Chondrocyte (in vitro differentiated cells): ENCODE measurements at regions not wholly inside any gene's neighbourhood (a gene's known extent, or its start where the extent isn't known, plus 50 kb on each side); places are given as distances from the start of the nearest gene placed in this dataset.

Source experiments
- DNase-seq: peaks from one replicate; pipeline ENCODE4 v3.0.0; 2021; ENCODE audit warnings: mixed read lengths, low spot score
- H3K27ac Mint-ChIP-seq: one replicate; pipeline ENCODE4 v1.8.0; 2021; ENCODE audit warnings: mild to moderate bottlenecking, moderate library complexity, mixed read lengths; ENCODE audit not compliant: unreplicated experiment
- H3K27me3 Mint-ChIP-seq: 2 replicates; pipeline ENCODE4 v1.8.0; 2021; ENCODE audit warnings: low read depth, mixed read lengths
- H3K36me3 Mint-ChIP-seq: 2 replicates; pipeline ENCODE4 v1.8.0; 2021; ENCODE audit warnings: low read depth, mixed read lengths
- H3K4me1 Mint-ChIP-seq: 2 replicates; pipeline ENCODE4 v1.8.0; 2021; ENCODE audit warnings: low read depth, mild to moderate bottlenecking, mixed read lengths
- H3K4me3 Mint-ChIP-seq: one replicate; pipeline ENCODE4 v1.8.0; 2021; ENCODE audit warnings: mild to moderate bottlenecking, moderate library complexity, mixed read lengths; ENCODE audit not compliant: unreplicated experiment
- H3K9me3 Mint-ChIP-seq: 2 replicates; pipeline ENCODE4 v1.8.0; 2021; ENCODE audit warnings: low read depth, mixed read lengths
- CTCF ChIP-seq: fragments of 200-600 bp; sonication (generic); IDR thresholded peaks from 2 replicates; pipeline ENCODE4 v1.5.0; 2021; ENCODE audit warnings: antibody characterized with exemption, mild to moderate bottlenecking, moderate library complexity

DNA sequence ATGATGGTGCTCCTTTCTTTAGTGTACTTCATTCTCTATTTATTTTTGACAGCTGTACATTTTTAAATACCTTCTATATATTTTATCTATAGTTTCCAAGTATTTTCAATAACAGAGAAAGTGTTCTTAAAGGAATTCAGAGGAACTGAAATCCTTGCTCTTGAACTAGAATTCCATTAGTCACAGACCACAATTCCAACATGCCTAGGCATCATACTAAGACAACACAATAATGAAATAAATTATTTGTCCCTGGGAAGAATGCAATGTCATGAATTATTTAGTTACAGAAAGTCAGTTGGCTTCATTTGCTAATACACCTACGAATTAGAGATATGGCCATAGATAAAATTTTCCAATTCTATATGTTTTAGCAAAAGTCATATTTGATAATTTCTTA, 671.2 kb downstream of the EPHA7 start:
- TF ChIP-seq CTCF: no peak
- no peak for DNase-seq
- H3K27me3 Mint-ChIP-seq: no peaks in the 10 kb centered on the region
- peaks cover 13% of the 10 kb centered on the region for H3K36me3 Mint-ChIP-seq
- no peak overlapping the region for H3K27ac Mint-ChIP-seq
- H3K9me3 Mint-ChIP-seq: peaks cover 25% of the 10 kb centered on the region
- H3K4me1 Mint-ChIP-seq: no peaks in the 10 kb centered on the region
- H3K4me3 Mint-ChIP-seq: no peak overlapping the region

DNA sequence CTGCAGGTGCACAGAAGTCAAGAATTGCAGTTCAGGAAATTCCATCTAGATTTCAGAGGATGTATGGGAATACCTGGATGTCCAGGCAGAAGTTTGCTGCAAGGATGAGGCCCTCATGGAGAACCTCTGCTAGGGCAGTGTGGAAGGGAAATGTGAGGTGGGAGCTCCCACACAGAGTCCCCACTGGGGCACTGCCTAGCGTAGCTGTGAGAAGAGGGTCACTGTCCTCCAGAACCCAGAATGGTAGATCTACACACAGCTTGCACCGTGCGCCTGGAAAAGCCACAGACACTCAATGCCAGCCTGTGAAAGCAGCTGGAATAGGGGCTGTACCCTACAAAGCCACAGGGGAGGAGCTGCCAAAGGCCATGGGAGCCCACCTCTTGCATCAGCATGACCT, 681.4 kb downstream of the EPHA7 start:
- no peak for DNase-seq
- Mint-ChIP-seq H3K4me1 (no peaks in the 10 kb centered on the region), H3K27me3 (no peaks in the 10 kb centered on the region), H3K9me3 (peaks cover 17% of the 10 kb centered on the region), H3K27ac (no peak overlapping the region), H3K36me3 (no peaks in the 10 kb centered on the region), H3K4me3 (no peak overlapping the region)
- no peak for TF ChIP-seq CTCF

GRCh38 chr6:92723390-92723931, 695.9 kb downstream of the EPHA7 start:
- H3K9me3 Mint-ChIP-seq: peaks cover 7% of the 10 kb centered on the region
- no peak overlapping the region for H3K27ac Mint-ChIP-seq
- H3K4me3 Mint-ChIP-seq: no peak overlapping the region
- no peak for TF ChIP-seq CTCF
- no peaks in the 10 kb centered on the region for H3K4me1 Mint-ChIP-seq
- H3K27me3 Mint-ChIP-seq: no peaks in the 10 kb centered on the region
- no peaks in the 10 kb centered on the region for H3K36me3 Mint-ChIP-seq
- DNase-seq: peak; percentile 91

GRCh38 chr6:92719773-92720172, 699.6 kb downstream of the EPHA7 start:
- no peak for TF ChIP-seq CTCF
- no peaks in the 10 kb centered on the region for H3K36me3 Mint-ChIP-seq

GRCh38 chr6:92716638-92717037, 702.7 kb downstream of the EPHA7 start:
- TF ChIP-seq CTCF: no peak
- H3K36me3 Mint-ChIP-seq: no peaks in the 10 kb centered on the region

More at GRCh38 chr6:92719773-92720172, 699.6 kb downstream of the EPHA7 start:
- H3K9me3 Mint-ChIP-seq: peaks cover 7% of the 10 kb centered on the region
- H3K27ac Mint-ChIP-seq: no peak overlapping the region
- peaks cover 6% of the 10 kb centered on the region for H3K4me1 Mint-ChIP-seq
- DNase-seq: no peak
- no peak overlapping the region for H3K4me3 Mint-ChIP-seq
- H3K27me3 Mint-ChIP-seq: no peaks in the 10 kb centered on the region

More at GRCh38 chr6:92716638-92717037, 702.7 kb downstream of the EPHA7 start:
- H3K27ac Mint-ChIP-seq: no peak overlapping the region
- H3K4me1 Mint-ChIP-seq: peaks cover 6% of the 10 kb centered on the region
- peaks cover 4% of the 10 kb centered on the region for H3K9me3 Mint-ChIP-seq
- H3K27me3 Mint-ChIP-seq: no peaks in the 10 kb centered on the region
- no peak for DNase-seq
- no peak overlapping the region for H3K4me3 Mint-ChIP-seq
